ENCODE measurements at regions not wholly inside any gene's neighbourhood (a gene's known extent, or its start where the extent isn't known, plus 50 kb on each side); places are given as distances from the start of the nearest gene placed in this dataset.

- DNase-seq = no peak
Measured at GRCh38 chr2:41905597-41906337, 142.1 kb upstream of the PKDCC start.

GRCh38 chr2:41906338-41906725 is 141.5 kb upstream of the PKDCC start:
- no peak for DNase-seq

GRCh38 chr2:41907141-41907540 is 140.7 kb upstream of the PKDCC start:
- no peak for DNase-seq

GRCh38 chr2:41907771-41908207 is 140.0 kb upstream of the PKDCC start:
- DNase-seq = no peak

GRCh38 chr2:41908349-41908748 is 139.5 kb upstream of the PKDCC start:
- no peak for DNase-seq

- no peak for DNase-seq
Measured at GRCh38 chr2:41909584-41909983, 138.2 kb upstream of the PKDCC start.

GRCh38 chr2:41910126-41910525 is 137.7 kb upstream of the PKDCC start:
- no peak for DNase-seq

- DNase-seq = no peak
Measured at GRCh38 chr2:41911033-41911432, 136.8 kb upstream of the PKDCC start.

- DNase-seq = no peak
Measured at GRCh38 chr2:41912337-41912736, 135.5 kb upstream of the PKDCC start.

GRCh38 chr2:41912776-41913175 is 135.0 kb upstream of the PKDCC start:
- DNase-seq = no peak

- DNase-seq = no peak
Measured at GRCh38 chr2:41913311-41913710, 134.5 kb upstream of the PKDCC start.

- no peak for DNase-seq
Measured at GRCh38 chr2:41913921-41914609, 133.8 kb upstream of the PKDCC start.

- no peak for DNase-seq
Measured at GRCh38 chr2:41914936-41915335, 132.9 kb upstream of the PKDCC start.

- no peak for DNase-seq
Measured at GRCh38 chr2:41916177-41916576, 131.6 kb upstream of the PKDCC start.

- DNase-seq = no peak
Measured at GRCh38 chr2:41917587-41917986, 130.2 kb upstream of the PKDCC start.

GRCh38 chr2:41919135-41919534 is 128.7 kb upstream of the PKDCC start:
- no peak for DNase-seq

GRCh38 chr2:41920181-41920580 is 127.6 kb upstream of the PKDCC start:
- no peak for DNase-seq

GRCh38 chr2:41920812-41921211 is 127.0 kb upstream of the PKDCC start:
- DNase-seq = no peak

- no peak for DNase-seq
Measured at GRCh38 chr2:41922177-41922576, 125.6 kb upstream of the PKDCC start.

GRCh38 chr2:41923156-41923786 is 124.5 kb upstream of the PKDCC start:
- no peak for DNase-seq

GRCh38 chr2:41924024-41924423 is 123.8 kb upstream of the PKDCC start:
- no peak for DNase-seq

GRCh38 chr2:41924709-41925408 is 123.0 kb upstream of the PKDCC start:
- DNase-seq = no peak

- DNase-seq = no peak
Measured at GRCh38 chr2:41925712-41926111, 122.1 kb upstream of the PKDCC start.
